NAMALWA (cell line): ENCODE measurements at regions not wholly inside any gene's neighbourhood (a gene's known extent, or its start where the extent isn't known, plus 50 kb on each side); places are given as distances from the start of the nearest gene placed in this dataset.
A peak's percentile ranks its signal among the peaks of the same experiment; 100 is the strongest.
"Not testable (repeated sequence)": the region's sequence is repeated elsewhere in the genome, so short reads cannot be mapped to it uniquely, and the experiment has no call there.

ENCODE experiments used
- DNase-seq: peaks from one replicate; pipeline ENCODE4 v3.0.0-alpha.2; 2015; ENCODE audit warnings: low spot score

DNA sequence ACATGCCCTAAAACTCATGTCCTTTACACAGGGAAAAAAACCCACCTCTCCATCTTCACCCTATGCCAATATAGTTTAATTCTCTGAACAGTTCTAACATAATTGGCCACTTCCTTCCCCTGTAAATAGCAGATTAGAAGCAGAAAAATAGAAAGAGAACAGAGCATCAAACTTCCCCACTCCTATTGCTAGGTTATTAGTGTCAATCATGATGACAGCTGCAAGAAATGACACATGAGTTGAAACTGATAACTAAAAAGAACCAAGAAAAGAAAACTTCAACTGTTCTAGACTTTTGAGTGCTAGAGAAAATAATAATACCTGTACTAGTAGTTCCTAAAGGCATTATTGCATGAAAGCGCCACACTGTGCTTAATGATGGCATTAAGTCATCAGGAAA, 284.5 kb upstream of the TRPC5 start:
- no peak for DNase-seq

- DNase-seq = no peak
Observed at GRCh38 chrX:112359906-112360305, 277.3 kb upstream of the TRPC5 start.

DNA sequence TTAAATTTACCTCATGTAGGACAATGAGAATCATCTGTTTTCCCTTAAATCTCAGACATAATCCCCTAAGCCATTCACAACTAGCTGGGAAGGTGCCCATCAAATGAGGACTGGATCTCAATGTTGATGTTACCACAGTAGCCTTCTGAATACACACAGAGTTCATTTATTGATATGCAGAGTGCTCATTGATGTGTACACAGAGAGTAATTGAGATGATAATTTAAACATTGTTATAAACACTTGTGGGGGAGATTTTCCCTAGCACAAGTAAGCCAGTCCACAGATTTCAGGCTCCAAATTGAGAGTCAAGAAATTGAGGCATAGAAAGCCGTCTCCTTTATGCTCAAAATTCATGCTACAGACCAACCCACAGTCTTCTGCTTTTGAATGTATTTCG, 273.4 kb upstream of the TRPC5 start:
- DNase-seq = no peak

- DNase-seq = no peak
Observed at GRCh38 chrX:112341598-112341997, 259.0 kb upstream of the TRPC5 start.

- no peak for DNase-seq
Observed at GRCh38 chrX:112313201-112313600, 230.6 kb upstream of the TRPC5 start.

DNA sequence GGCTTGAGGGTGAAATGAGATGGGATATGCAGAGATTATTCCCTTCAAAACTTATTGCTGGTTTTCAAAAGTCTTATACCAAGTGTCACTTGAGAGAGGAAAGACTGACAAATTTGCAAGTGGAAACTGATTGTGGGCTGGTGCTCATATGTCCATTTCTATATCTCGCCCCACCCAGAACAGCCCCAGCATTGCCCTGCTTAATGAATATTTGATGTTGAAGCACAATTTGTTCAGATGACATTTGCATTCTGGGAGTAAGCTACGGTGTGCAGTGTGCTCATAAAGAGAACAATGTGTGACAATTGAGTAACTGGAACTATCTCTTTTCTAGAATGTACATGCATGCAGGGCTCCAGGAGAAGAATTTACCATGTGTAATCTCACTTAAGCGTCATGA, 223.5 kb upstream of the TRPC5 start:
- no peak for DNase-seq

- no peak for DNase-seq
Observed at GRCh38 chrX:112279940-112280339, 197.4 kb upstream of the TRPC5 start.

GRCh38 chrX:112270991-112271390, 188.4 kb upstream of the TRPC5 start:
- no peak for DNase-seq

- DNase-seq = no peak
Observed at GRCh38 chrX:112266136-112266535, 183.6 kb upstream of the TRPC5 start.

DNA sequence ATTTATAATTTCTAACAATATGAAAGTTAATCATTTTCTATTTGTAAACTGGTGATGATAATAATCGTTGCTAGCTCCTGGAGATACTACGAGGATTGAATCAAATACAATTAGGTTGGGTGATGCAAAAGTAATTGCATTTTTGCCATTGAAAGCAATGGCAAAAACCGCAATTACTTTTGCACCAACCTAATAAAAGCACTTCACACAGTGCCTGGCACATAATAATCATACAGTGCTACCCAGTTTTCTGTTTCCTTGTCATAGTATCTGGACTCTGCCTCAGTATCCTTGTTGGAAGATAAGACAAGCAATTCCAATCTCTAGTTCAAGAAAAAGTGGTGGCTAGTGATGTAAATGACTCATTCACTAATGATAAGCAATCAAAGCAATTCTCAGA, 176.8 kb upstream of the TRPC5 start:
- DNase-seq = no peak

GRCh38 chrX:112254896-112255295, 172.3 kb upstream of the TRPC5 start:
- no peak for DNase-seq

DNA sequence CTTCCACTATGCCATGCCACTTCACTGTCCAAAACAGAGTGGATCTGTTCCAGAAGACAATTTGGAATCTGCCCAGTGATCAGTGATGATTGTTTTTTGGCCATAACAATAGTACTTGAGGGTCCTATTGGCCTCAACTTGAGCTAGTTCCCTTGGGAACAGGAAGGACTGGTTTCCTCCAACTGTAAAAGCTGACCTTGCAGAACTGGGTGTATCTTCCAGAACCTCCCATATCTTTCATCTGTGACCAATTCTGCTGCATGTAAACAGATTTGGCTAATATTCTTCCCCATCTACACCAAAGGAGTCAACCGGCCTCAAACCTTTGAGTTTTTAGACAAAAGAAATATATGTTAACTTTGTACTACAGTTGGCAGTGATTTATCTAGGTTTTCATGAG, 165.1 kb upstream of the TRPC5 start:
- DNase-seq = no peak

- DNase-seq = no peak
Observed at GRCh38 chrX:112235547-112235946, 153.0 kb upstream of the TRPC5 start.

- no peak for DNase-seq
Observed at GRCh38 chrX:112233164-112233563, 150.6 kb upstream of the TRPC5 start.

- DNase-seq = not testable (repeated sequence)
Observed at GRCh38 chrX:112226795-112227194, 144.2 kb upstream of the TRPC5 start.

DNA sequence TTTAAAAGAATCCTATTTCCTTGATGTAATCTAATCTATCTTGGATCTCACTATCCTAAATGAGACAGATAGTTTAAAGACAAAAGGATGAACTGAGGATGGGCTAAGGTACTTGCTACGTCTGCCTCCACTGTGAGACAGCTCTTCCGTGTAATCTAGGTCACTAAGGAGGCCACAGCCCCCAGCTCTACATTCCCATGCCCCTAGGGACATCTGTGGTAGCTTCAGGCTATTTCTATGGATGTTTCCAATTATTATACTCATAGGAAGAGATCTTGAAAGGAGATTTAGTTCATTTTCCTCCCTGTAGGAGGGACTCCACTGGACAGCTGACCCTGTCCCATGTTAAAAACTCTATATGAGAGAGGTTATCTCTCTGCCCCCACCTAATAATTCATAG, 140.8 kb upstream of the TRPC5 start:
- DNase-seq = no peak

- no peak for DNase-seq
Observed at GRCh38 chrX:112218388-112218787, 135.8 kb upstream of the TRPC5 start.

GRCh38 chrX:112211459-112211858, 128.9 kb upstream of the TRPC5 start:
- no peak for DNase-seq

DNA sequence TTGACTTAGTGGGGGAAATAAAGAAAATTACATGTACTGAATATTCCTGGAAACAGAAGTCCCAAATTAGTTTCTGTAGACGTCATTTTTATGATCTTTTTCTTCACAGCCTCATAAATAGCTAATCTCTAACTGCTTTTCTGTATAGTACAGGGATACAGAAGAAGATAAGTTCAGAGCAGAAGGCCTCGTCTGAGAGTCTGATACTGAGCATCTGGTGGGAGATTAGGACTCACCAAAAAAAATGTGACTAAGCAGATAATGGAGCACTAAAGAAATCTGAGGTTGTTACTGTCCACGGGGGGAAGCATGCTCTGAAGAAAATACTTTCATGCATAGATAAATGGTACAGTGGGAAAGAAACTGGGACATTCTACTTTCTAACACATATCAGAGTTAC, 115.3 kb upstream of the TRPC5 start:
- no peak for DNase-seq

- DNase-seq = no peak
Observed at GRCh38 chrX:112190646-112191045, 108.1 kb upstream of the TRPC5 start.

DNA sequence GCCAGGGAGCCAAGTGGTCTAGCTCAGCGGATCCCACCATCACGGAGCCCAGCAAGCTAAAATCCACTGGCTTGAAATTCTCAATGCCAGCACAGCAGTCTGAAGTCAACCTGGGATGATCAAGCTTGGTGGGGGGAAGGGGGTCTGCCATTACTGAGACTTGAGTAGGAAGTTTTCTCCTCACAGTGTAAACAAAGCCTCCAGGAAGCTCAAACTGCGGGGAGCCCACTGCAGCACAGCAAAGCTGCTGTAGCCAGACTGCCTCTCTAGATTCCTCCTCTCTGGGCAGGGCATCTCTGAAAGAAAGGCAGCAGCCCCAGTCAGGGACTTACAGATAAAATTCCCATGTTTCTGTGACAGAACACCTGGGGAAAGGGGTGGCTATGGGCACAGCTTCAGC, 98.8 kb upstream of the TRPC5 start:
- DNase-seq = not testable (repeated sequence)

DNA sequence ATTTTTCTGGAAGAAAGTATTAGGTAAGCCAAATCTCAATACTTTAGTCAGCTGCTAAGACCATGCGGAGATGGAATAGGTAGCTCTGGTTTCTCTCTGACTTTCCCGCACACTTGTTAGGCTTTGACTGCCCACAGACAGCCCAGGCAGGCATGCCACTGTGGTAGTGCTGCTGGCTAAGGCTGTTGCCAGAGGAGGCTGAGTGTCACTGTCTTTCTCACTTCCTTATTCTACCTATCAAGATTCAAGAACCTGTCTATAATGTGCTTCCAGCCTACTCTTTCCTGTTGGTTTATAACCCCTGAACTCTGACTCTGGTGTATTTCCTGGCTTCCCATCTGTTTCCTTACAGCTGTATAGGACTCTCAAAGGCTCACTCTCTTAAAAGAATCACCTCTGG, 81.8 kb upstream of the TRPC5 start:
- DNase-seq = no peak

- DNase-seq = no peak
Observed at GRCh38 chrX:112163906-112164305, 81.3 kb upstream of the TRPC5 start.

DNA sequence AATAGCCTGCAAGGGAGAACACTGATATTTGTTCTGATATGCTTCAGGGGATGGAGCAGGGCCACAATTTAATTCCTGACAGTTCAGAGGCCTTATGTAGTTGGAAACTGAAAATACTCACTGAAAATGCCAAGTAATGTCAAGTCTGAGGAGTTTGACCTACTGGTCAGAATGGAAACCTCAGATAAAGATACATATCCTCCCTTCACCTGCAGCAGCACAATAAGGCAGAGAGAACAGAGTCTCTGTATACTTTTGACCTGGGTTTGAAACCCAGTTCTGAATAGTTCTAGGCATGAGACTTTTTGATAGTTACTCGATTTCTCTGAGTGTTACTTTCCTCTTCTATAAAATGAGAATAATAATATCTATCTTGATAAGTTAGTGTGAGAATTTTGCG, 65.8 kb upstream of the TRPC5 start:
- DNase-seq = no peak

DNA sequence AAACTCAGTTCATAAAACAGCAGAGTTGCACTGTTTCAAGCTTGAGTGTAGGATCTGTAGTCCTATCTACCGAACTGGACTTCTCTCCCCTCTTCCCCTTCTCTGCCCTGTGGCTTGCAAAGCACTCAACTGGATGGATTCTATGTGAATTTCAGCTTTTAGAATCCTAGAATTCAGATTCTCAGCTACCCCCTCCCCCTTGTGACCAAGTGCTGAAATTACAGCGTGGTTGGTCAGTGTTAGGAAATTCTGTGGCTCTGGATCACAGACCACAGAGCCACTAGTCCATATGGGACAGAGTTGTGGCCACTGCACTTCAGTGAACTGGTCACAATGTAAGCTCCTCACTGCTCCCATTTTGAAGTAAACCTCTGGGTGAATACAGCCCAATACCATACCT, 64.6 kb upstream of the TRPC5 start:
- peak; percentile 19 for DNase-seq
